GM21529 (cell line): ENCODE measurements at regions not wholly inside any gene's neighbourhood (a gene's known extent, or its start where the extent isn't known, plus 50 kb on each side); places are given as distances from the start of the nearest gene placed in this dataset.
A peak's percentile ranks its signal among the peaks of the same experiment; 100 is the strongest.
"Not testable (repeated sequence)": the region's sequence is repeated elsewhere in the genome, so short reads cannot be mapped to it uniquely, and the experiment has no call there.

Experiments
- ATAC-seq: cut with Tn5 transposase; IDR thresholded peaks from one replicate; pipeline ENCODE4 v1.9.1; 2021; ENCODE audit not compliant: unreplicated experiment

DNA sequence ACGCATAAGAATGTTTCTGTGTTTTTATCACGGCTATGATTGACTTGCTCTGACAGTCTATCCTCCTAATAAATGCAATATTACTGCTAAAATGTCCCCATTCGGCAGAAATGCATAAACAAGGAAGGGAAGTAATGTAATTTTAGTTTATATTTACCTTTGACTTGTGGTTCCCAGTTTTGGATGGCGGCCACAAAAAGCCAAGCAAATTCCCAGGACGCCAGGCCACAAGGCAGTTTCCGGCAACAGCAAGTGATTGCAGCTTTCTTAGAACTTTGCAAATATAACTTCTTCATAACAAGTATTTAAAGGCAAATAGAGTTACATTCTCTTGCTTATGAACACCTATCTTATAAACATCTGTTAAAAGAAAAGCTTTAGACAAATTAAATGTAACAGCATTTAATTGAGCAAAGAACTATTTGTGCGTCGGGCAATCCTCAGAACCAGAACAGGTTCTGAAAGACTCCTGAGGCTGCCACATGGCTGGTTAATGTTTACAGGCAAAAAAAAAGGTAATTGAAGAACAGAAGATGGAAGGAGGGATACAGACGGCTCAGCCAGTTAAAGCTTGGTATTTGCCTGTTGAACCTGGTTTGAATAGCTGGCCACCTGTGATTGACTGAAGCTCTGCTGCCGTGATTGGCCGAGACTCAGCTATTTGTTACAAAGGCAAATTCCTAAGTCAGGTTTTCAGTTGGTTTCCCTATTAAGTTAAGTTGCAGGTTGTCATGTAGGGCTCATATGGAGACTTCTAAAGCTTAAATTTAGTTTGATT lies 80.8 kb downstream of the C21orf91 start:
- ATAC-seq: no peak

GRCh38 chr21:17736072-17736471 lies 83.1 kb downstream of the C21orf91 start:
- ATAC-seq: no peak

DNA sequence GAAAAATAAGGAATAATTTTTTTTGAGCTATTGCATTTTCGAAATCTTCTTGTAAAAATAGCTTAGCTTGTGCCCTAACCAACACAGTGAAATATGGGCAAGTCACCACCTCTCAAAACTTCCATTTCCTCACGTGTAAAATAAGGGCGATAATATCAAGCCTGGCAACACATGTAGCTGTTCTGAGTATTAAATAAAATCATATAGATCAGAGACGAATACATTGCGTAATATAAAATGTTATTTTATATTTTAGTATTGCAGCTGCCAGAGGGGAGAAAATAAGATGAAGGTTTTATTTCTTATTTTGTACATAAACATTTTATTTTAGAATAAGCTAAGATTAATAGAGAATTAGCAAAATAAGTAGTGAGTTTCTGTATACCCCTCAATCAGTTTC lies 85.9 kb downstream of the C21orf91 start:
- no peak for ATAC-seq

DNA sequence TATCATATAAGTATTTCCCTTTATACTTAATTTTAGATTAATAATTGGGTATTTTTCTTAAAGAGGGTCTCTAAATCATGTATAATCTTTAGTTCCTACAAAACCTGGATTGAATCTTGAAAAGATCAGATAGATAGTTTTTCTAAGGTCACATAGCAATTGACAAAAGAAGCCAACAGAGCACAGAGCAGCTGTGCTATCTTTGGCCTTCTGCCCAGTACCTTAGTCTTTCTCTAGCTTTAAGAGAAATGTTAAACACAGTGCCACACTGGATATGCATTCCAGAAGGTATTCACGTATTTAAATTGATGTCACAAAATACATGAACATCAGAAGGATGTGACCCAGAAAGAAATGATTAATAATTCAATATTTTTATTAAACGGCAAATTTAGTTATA lies 86.8 kb downstream of the C21orf91 start:
- ATAC-seq: no peak

DNA sequence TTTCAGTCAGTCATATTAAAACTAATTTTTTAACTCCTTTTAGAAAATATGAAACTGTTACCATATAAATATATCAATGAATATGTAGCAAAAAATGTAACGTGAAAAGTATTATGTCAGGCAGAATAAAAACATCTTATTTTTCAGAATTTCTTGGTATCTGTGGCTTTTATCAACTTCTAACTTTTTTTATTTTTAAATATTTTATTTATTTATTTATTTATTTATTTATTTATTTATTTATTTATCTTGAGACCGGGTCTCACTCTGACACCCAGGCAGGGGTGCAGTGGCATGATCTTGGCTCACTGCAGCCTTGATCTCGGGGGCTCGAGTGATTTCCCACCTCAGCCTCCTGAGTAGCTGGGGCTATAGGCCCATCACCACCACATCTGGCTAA lies 87.6 kb downstream of the C21orf91 start:
- ATAC-seq: no peak

DNA sequence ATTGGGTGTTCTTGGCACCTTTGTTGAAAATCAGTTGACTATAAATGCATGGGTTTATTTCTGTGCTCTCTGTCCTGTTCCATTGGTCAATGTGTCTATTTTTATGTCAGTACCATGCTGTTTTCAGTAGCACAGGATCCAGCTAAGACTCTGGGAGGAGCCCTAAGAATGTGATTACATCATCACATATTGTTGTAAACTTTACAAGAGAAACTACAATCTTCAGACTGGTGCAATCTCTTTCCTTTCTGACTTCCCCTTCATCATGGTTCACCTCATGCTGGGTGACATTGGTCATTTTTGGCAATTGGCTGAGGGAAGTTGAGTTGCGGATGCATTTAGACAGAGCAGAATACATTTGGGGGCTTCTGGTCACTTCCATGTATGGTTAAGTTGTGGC lies 88.4 kb downstream of the C21orf91 start:
- ATAC-seq: no peak

DNA sequence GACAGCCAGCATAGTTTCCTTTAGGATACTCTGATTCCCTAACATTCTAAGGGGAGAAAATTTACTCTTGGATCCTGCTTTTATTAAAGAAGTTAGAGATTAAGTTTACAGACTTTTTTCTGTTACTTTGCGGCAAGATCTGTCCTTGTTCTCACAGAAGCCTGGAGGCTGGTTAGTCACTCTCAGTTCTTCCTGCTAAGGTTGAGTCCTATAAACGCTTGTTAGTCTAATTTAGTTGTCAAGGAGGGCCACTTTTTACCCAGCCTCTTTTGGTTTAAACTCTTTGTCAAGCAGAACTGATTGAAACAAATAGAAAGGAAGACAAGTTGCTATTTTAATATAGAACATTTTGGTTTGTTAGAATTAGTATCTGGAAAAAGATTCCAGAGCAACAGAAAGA lies 89.7 kb downstream of the C21orf91 start:
- ATAC-seq: no peak

DNA sequence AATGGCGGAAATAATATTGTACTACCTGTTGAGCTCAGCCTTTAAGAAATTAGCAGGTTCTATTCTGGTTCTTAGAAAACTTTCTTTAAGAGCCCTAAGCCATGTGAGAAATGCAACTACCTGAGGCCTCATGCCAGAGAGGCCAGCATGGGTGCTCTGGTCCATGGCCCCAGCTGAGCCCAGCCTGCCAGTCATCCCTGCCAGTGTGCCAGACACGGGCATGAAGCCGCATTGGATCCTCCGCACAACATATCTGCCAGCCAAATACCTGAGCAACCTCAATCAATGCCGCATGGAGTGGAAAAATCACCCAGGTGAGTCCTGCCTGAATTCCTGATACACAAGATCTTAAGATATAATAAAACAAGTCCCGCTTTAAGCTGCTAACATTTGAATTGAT lies 91.8 kb downstream of the C21orf91 start:
- ATAC-seq: no peak

DNA sequence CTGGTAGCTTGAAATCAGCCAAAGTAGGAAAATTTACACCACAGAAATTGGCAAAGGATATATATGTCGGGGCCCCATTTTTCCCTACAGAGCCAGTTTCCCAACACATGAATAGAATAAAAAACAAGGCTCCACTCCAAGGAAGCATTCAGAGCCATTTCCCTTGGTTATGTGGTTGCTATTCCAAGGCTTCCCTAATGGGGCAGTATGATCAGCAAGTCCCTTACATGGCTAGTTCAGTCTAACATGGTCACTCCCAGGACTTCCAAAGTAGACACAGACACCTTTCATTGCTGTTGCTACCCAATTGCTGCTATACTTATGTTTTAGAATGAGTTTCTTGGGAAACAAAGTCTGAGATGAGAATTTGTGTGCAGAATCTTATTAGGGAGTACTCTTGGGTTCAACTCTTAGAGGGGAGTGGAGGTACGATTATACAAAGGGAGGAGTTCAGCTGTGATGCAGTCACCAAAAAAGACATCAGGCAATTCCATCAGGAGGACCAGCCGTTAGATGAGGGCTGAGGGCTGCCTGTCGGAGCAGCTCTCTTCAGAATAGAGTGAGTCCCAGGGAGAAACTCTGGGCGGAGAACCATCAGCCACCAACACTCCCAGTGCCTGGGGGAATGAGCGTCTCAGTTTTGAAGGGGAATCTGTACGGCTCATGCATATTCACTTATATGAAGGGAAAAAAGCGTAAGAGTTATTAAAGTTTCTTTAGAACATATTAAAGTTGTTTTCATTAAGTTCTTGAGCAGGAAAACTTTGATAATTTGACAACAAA lies 92.9 kb downstream of the C21orf91 start:
- ATAC-seq: no peak

DNA sequence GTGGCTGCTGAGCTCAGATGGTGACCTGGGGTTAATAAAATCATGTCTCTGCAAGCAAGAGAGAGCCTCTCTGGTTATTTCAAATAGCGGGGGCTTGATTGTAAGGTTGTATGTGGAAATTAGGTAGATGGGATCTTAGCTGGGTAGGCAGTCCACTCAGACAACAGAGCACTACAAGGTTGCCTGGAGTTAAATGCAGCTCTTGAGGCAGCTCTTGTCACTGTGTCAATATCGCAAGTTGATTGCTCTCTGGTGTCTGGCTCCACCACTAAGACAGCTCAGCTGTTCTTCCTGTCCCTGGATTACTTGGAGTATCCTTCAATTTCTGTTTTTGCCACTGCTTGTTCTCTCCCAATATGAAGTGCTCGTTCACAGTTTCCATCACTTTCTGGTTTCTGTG lies 93.8 kb downstream of the C21orf91 start:
- no peak for ATAC-seq

GRCh38 chr21:17712887-17713286 lies 100.2 kb upstream of the BTG3 start:
- ATAC-seq: no peak

DNA sequence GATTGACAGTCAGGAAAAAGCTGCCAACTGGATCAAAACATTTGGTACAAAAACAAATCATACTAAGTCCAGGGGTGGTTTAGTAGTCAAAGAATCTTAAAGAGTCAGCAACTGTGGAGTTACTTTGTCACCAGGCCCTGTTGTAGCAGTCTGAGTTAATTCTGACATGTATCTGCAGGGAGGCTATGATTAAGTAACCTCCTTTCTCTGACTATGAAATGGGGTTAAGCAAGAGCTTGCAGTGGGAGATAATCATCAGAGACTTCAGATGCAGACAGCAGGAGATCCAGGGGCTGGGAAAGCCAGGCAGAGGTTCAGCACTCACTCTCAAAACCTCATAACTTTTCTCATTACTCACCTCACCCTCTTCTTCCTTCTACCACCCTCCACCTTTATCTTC lies 99.2 kb upstream of the BTG3 start:
- no peak for ATAC-seq

- peak; percentile 99 for ATAC-seq
These were observed 96.5 kb upstream of the BTG3 start for GRCh38 chr21:17709266-17709611.

GRCh38 chr21:17708522-17709265 lies 96.0 kb upstream of the BTG3 start:
- peak; percentile 43 for ATAC-seq

- peak; percentile 55 for ATAC-seq
These were observed 87.0 kb upstream of the BTG3 start for GRCh38 chr21:17699524-17700189.

DNA sequence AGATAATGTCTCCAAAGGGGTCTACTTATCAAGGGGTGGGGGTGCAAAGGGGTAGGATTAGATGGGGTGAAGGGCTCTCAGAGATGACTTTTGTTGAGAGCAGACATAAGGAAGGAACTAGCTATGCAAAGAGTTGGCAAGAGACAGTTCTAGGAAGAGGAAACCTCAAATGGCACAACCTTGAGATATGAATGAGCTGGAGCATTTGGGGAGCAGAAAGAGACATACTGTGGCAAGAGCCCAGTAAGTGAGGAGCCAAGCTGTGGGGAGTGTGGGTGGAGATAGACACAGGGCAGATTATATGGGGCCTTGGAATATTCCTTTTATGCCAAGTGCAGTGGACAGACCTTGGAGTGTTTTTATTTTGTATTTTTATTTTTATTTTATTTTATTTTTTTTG lies 84.8 kb upstream of the BTG3 start:
- no peak for ATAC-seq

DNA sequence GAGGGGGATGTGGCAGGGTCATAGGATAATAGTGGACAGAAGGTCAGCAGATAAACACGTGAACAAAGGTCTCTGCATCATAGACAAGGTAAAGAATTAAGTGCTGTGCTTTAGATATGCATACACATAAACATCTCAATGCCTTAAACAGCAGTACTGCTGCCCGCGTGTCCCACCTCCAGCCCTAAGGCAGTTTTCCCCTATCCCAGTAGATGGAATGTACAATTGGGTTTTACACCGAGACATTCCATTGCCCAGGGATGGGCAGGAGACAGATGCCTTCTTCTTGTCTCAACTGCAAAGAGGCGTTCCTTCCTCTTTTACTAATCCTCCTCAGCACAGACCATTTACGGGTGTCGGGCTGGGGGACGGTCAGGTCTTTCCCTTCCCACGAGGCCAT lies 81.7 kb upstream of the BTG3 start:
- ATAC-seq: not testable (repeated sequence)

- no peak for ATAC-seq
These were observed 81.1 kb upstream of the BTG3 start for GRCh38 chr21:17693801-17694200.

GRCh38 chr21:17690078-17690494 lies 77.4 kb upstream of the BTG3 start:
- no peak for ATAC-seq

DNA sequence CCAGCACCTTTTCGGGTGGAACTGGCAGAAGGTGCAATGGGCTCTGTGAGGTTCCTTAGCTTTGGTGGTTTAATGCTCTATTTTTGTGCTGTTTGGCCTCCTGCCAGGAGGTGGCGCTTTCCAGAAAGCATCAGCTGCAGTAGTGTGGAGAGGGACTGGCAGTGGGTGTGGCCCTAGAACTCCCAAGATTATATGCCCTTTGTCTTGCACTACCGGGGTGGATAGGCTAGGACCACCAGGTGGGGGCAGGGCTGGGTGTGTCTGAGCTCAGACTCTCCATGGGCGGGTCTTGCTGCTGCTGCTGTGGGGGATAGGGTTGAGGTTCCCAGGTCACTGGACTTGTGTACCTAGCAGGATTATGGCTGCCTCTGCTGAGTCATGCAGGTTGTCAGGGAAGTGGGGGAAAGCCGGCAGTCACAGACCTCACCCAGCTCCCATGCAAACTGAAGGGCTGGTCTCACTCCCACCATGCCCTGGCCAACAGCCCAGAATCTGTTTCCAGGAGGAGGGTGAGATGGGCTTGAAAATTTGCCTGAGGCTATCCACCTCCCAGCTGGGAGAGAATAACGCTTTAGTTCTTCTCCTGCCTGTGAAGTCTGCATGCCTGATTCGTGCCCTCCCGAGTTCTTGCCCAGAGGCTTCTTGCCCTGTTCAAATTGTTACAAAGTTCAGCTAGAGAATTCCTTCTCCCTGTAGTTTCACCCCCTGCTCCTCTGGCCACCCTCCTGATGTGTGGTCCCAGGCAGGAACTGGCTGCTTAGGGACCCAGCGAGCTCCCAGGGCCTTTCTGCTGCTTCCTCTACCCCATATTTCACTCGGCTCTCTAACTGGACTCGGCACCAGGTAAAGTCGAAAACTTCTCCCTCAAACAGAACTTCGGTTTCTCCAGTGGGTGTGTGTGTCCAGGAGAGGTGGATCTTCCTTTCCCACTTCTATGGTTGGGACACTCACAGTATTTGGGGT lies 76.5 kb upstream of the BTG3 start:
- ATAC-seq: no peak
